GM23338 (cell line): ENCODE measurements at regions not wholly inside any gene's neighbourhood (a gene's known extent, or its start where the extent isn't known, plus 50 kb on each side); places are given as distances from the start of the nearest gene placed in this dataset.

Source experiments
- ATAC-seq: fragments of 200-7000 bp; cut with Tn5 transposase; 3 replicates; pipeline ENCODE4 v1.9.1; 2020
- DNase-seq: peaks from one replicate; pipeline ENCODE4 v3.0.0-alpha.2; 2015; ENCODE audit warnings: low spot score
- H2AFZ ChIP-seq: fragments of 200-600 bp; sonication (generic); 2 replicates; pipeline ENCODE4 v1.8.0; 2016; ENCODE audit warnings: antibody characterized with exemption, mild to moderate bottlenecking, moderate library complexity
- H3F3A ChIP-seq: fragments of 200-600 bp; sonication (generic); replicated peaks from 2 replicates; pipeline ENCODE4 v1.8.0; 2017; ENCODE audit warnings: antibody characterized with exemption, mixed run types, low read depth
- H3K27ac ChIP-seq: fragments of 200-600 bp; sonication (generic); 2 replicates; pipeline ENCODE4 v1.6.1; 2016; ENCODE audit warnings: low read depth
- H3K27me3 ChIP-seq: fragments of 200-600 bp; sonication (generic); 2 replicates; pipeline ENCODE4 v1.8.0; 2016; ENCODE audit warnings: mild to moderate bottlenecking, mixed run types, moderate library complexity; ENCODE audit not compliant: insufficient read depth
- H3K36me3 ChIP-seq: fragments of 200-600 bp; sonication (generic); 2 replicates; pipeline ENCODE4 v1.8.0; 2016; ENCODE audit warnings: mild to moderate bottlenecking; ENCODE audit not compliant: insufficient read depth
- H3K4me1 ChIP-seq: fragments of 200-600 bp; sonication (generic); 2 replicates; pipeline ENCODE4 v1.8.0; 2016; ENCODE audit warnings: mild to moderate bottlenecking, moderate library complexity; ENCODE audit not compliant: insufficient read depth
- H3K4me2 ChIP-seq: fragments of 200-600 bp; sonication (generic); 2 replicates; pipeline ENCODE4 v1.7.1; 2017; ENCODE audit warnings: mixed run types
- H3K4me3 ChIP-seq: fragments of 200-600 bp; sonication (generic); 2 replicates; pipeline ENCODE4 v1.6.1; 2016; ENCODE audit warnings: mixed run types
- H3K79me2 ChIP-seq: fragments of 200-600 bp; sonication (generic); replicated peaks from 2 replicates; pipeline ENCODE4 v1.8.0; 2017; ENCODE audit warnings: mild to moderate bottlenecking; ENCODE audit not compliant: insufficient read depth
- H3K9me2 ChIP-seq: fragments of 200-600 bp; sonication (generic); 2 replicates; pipeline ENCODE4 v1.8.0; 2017; ENCODE audit not compliant: insufficient read depth
- H4K20me1 ChIP-seq: fragments of 200-600 bp; sonication (generic); replicated peaks from 2 replicates; pipeline ENCODE4 v1.8.0; 2017; ENCODE audit warnings: mild to moderate bottlenecking; ENCODE audit not compliant: insufficient read depth
- H3K27ac Mint-ChIP-seq: 2 replicates; pipeline ENCODE4 v1.8.0; 2020; ENCODE audit warnings: inconsistent platforms, mild to moderate bottlenecking, moderate library complexity, mixed read lengths
- H3K27me3 Mint-ChIP-seq: 3 replicates; pipeline ENCODE4 v1.8.0; 2022; ENCODE audit warnings: low read depth, mild to moderate bottlenecking, moderate library complexity, mixed read lengths, inconsistent platforms; ENCODE audit not compliant: insufficient read depth, poor library complexity
- H3K36me3 Mint-ChIP-seq: 3 replicates; pipeline ENCODE4 v1.8.0; 2021; ENCODE audit warnings: low read depth, mild to moderate bottlenecking, inconsistent platforms, moderate library complexity, mixed read lengths
- H3K4me1 Mint-ChIP-seq: 3 replicates; pipeline ENCODE4 v1.8.0; 2020; ENCODE audit warnings: mild to moderate bottlenecking, inconsistent platforms, mixed read lengths
- H3K4me3 Mint-ChIP-seq: 3 replicates; pipeline ENCODE4 v1.8.0; 2021; ENCODE audit warnings: moderate library complexity, mild to moderate bottlenecking, inconsistent platforms, mixed read lengths
- H3K9me3 Mint-ChIP-seq: 3 replicates; pipeline ENCODE4 v1.8.0; 2020; ENCODE audit warnings: moderate library complexity, mild to moderate bottlenecking, inconsistent platforms, mixed read lengths
- CREB1 ChIP-seq: fragments of 250-450 bp; sonication (Bioruptor Pico); IDR thresholded peaks from 2 replicates; pipeline ENCODE4 v1.5.0; 2020; ENCODE audit warnings: low read depth, mild to moderate bottlenecking, moderate library complexity
- CTCF ChIP-seq, 2 experiments: fragments of 200-600 bp in 1 of 2; sonication (generic) in 1 of 2; conservative IDR thresholded peaks; 2 replicates each; pipeline versions ENCODE4 v1.5.1 to v1.6.1; 2016 to 2017; ENCODE audit warnings: antibody characterized with exemption in 2 of 2, low read depth in 2 of 2, mild to moderate bottlenecking in 2 of 2, moderate library complexity in 1 of 2
- ETS1 ChIP-seq: IDR thresholded peaks from 2 replicates; pipeline ENCODE4 v1.6.1; 2016; ENCODE audit warnings: antibody characterized with exemption
- EZH2 ChIP-seq: fragments of 200-600 bp; sonication (generic); IDR thresholded peaks from one replicate; pipeline ENCODE4 v1.8.0; 2017; ENCODE audit warnings: antibody characterized with exemption, mild to moderate bottlenecking, low read depth; ENCODE audit not compliant: unreplicated experiment
- EZH2phosphoT487 ChIP-seq: fragments of 200-600 bp; sonication (generic); IDR thresholded peaks from one replicate; pipeline ENCODE4 v1.8.1; 2018; ENCODE audit warnings: antibody characterized with exemption; ENCODE audit not compliant: unreplicated experiment
- JUNB ChIP-seq: IDR thresholded peaks from one replicate; pipeline ENCODE4 v1.6.1; 2016; ENCODE audit warnings: antibody characterized with exemption; ENCODE audit not compliant: unreplicated experiment
- NANOG ChIP-seq: IDR thresholded peaks from 2 replicates; pipeline ENCODE4 v1.6.1; 2016; ENCODE audit warnings: antibody characterized with exemption, borderline replicate concordance
- POLR2AphosphoS5 ChIP-seq: IDR thresholded peaks from 2 replicates; pipeline ENCODE4 v1.6.1; 2016; ENCODE audit warnings: antibody characterized with exemption, low read depth
- REST ChIP-seq: IDR thresholded peaks from one replicate; pipeline ENCODE4 v1.6.1; 2018; ENCODE audit warnings: antibody characterized with exemption; ENCODE audit not compliant: unreplicated experiment
- STAT1 ChIP-seq: IDR thresholded peaks from one replicate; pipeline ENCODE4 v1.6.1; 2016; ENCODE audit warnings: antibody characterized with exemption; ENCODE audit not compliant: unreplicated experiment
- ZNF114 ChIP-seq: fragments of 250-450 bp; sonication (Bioruptor Pico); IDR thresholded peaks from 2 replicates; pipeline ENCODE4 v1.5.0; 2020; ENCODE audit warnings: mild to moderate bottlenecking, moderate library complexity
- ZNF331 ChIP-seq: fragments of 250-450 bp; sonication (Bioruptor Pico); IDR thresholded peaks from 2 replicates; pipeline ENCODE4 v1.5.0; 2020; ENCODE audit warnings: low read depth, mild to moderate bottlenecking, moderate library complexity
- ZNF462 ChIP-seq: fragments of 250-450 bp; sonication (Bioruptor Pico); IDR thresholded peaks from 2 replicates; pipeline ENCODE4 v1.5.0; 2020; ENCODE audit warnings: mild to moderate bottlenecking, moderate library complexity

- H3K27me3 Mint-ChIP-seq = no peaks in the 10 kb centered on the region
- H3K79me2 ChIP-seq = no peaks in the 10 kb centered on the region
- H2AFZ ChIP-seq = no peak overlapping the region
- no peaks in the 10 kb centered on the region for H3F3A ChIP-seq
- H3K36me3 Mint-ChIP-seq = peaks cover 20% of the 10 kb centered on the region
- no peaks in the 10 kb centered on the region for H3K4me1 ChIP-seq
- H3K4me3 Mint-ChIP-seq = no peak overlapping the region
- H3K9me2 ChIP-seq = peaks cover 11% of the 10 kb centered on the region; the same call in 1 of the 2 replicates
- ATAC-seq (no peak), DNase-seq (no peak)
- no peak overlapping the region for H3K4me3 ChIP-seq
- no peak overlapping the region for H3K27ac ChIP-seq
- no peaks in the 10 kb centered on the region for H3K4me1 Mint-ChIP-seq
- peaks cover 5% of the 10 kb centered on the region for H3K36me3 ChIP-seq
- no peak for TF ChIP-seq EZH2
- no peak for TF ChIP-seq ZNF114 (CRISPR knock-in tag)
- no peak for TF ChIP-seq EZH2phosphoT487
- TF ChIP-seq POLR2AphosphoS5 = no peak
- TF ChIP-seq CTCF (conservative IDR thresholded peaks at IDR 0.05; ENCODE audit: low read depth in 2 of 2) = no peak
- TF ChIP-seq ETS1 = no peak
- TF ChIP-seq JUNB = no peak
- TF ChIP-seq STAT1 = no peak
- TF ChIP-seq REST = no peak
- TF ChIP-seq NANOG = no peak
- TF ChIP-seq ZNF331 = no peak
- no peak for TF ChIP-seq CREB1 (CRISPR knock-in tag)
- no peak for TF ChIP-seq ZNF462 (CRISPR knock-in tag)
- H4K20me1 ChIP-seq = no peaks in the 10 kb centered on the region
- no peaks in the 10 kb centered on the region for H3K27me3 ChIP-seq
- no peak overlapping the region for H3K27ac Mint-ChIP-seq
- no peak overlapping the region for H3K4me2 ChIP-seq
- peaks cover 32% of the 10 kb centered on the region for H3K9me3 Mint-ChIP-seq
Measured at GRCh38 chr5:52638732-52639131, 149.0 kb upstream of the ITGA1 start.
